ENCODE measurements at regions not wholly inside any gene's neighbourhood (a gene's known extent, or its start where the extent isn't known, plus 50 kb on each side); places are given as distances from the start of the nearest gene placed in this dataset.

DNA sequence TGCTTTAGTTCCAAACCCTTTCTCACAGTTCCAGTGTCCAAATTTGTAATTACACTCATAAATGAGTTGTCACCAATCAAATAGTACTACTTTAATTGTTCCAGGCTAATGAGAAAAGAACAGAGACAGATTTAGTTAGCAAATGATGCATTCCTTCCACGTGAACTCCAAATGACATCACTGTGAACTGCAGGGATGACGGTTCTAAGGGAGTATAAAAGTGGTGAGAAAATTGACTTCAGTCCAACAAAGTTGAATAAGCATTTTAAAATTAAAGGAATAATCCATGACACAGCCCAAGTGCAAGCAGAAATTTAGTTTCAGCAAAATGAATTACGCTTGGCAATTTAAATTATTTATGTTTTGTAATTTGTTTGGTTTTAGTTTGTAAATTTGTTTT lies 102.0 kb upstream of the LRATD1 start (continued):
- TF ChIP-seq, protein P1, sequence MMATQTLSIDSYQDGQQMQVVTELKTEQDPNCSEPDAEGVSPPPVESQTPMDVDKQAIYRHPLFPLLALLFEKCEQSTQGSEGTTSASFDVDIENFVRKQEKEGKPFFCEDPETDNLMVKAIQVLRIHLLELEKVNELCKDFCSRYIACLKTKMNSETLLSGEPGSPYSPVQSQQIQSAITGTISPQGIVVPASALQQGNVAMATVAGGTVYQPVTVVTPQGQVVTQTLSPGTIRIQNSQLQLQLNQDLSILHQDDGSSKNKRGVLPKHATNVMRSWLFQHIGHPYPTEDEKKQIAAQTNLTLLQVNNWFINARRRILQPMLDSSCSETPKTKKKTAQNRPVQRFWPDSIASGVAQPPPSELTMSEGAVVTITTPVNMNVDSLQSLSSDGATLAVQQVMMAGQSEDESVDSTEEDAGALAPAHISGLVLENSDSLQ (IDR thresholded peaks at IDR 0.05): no peak
- TF ChIP-seq TGIF2 (CRISPR knock-in tag; IDR thresholded peaks at IDR 0.05) (no peak), KHSRP (IDR thresholded peaks at IDR 0.05) (no peak), HLTF (IDR thresholded peaks at IDR 0.05) (no peak)

DNA sequence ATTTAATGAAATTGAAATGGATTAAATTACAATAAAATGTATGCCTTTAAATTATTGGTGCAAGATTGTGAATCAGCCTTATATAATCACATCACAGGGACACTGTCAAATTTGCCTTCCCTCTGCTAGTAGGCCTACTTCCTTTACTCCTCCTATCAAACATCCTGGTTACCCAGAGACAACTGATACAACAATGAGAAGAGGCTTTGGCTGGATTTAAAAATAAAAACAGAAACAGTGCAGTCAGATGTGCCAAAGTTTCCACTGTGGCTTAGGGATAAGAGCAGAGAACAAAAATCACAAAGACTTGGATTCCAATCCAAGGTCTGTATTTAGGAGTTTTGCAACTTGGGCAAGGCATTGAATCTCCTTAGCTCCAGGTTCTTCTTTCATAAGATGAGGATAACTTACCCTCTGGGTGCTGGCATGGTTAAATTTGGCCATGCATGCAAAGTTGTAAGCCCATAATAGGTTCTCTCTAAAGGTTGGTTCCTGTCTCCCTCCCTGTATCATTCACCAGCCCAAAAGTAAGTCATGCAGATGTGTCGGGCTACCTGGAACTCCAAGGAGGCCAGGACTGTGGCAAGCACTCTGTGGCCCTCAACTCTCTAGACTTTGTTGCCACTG lies 99.3 kb upstream of the LRATD1 start:
- H3K4me2 ChIP-seq (ENCODE audit: insufficient read depth, low read length): no peak overlapping the region
- DNase-seq (ENCODE audit: extremely low read depth in 1 of 4, low spot score in 3 of 4) (no peak), FAIRE-seq (no peak), ATAC-seq (no peak)
- H4K20me1 ChIP-seq (replicated peaks; ENCODE audit: control insufficient read depth, insufficient read depth, low read length): no peaks in the 10 kb centered on the region
- in situ Hi-C loops (cut with MboI): no loop called here
- BruUV-seq (replicated peaks): no TSS peak
- H2AFZ ChIP-seq (ENCODE audit: low read depth, low read length): no peak overlapping the region
- H3K9me1 ChIP-seq (ENCODE audit: control insufficient read depth, insufficient read depth, low read length): no peaks in the 10 kb centered on the region
- no peaks in the 10 kb centered on the region for H3K36me3 ChIP-seq (ENCODE audit: control insufficient read depth, insufficient read depth, low read length)
- TF ChIP-seq XRCC5 (IDR thresholded peaks at IDR 0.05; ENCODE audit: low read depth, low read length): no peak
- no peak for TF ChIP-seq NFYB (IDR thresholded peaks at IDR 0.05; ENCODE audit: extremely low read depth, insufficient read length)
- TF ChIP-seq, protein P2, sequence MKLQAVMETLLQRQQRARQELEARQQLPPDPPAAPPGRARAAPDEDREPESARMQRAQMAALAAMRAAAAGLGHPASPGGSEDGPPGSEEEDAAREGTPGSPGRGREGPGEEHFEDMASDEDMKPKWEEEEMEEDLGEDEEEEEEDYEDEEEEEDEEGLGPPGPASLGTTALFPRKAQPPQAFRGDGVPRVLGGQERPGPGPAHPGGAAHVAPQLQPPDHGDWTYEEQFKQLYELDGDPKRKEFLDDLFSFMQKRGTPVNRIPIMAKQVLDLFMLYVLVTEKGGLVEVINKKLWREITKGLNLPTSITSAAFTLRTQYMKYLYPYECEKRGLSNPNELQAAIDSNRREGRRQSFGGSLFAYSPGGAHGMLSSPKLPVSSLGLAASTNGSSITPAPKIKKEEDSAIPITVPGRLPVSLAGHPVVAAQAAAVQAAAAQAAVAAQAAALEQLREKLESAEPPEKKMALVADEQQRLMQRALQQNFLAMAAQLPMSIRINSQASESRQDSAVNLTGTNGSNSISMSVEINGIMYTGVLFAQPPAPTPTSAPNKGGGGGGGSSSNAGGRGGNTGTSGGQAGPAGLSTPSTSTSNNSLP (IDR thresholded peaks at IDR 0.05; ENCODE audit: borderline replicate concordance, low read depth, low read length): no peak
- TF ChIP-seq RBM14 (IDR thresholded peaks at IDR 0.05; ENCODE audit: borderline replicate concordance, insufficient read depth, low read depth, low read length): no peak
- ChIA-PET POLR2A (no interaction called here), CTCF (ENCODE audit: low intra/inter-chr PET ratio) (no interaction called here)
- intact Hi-C loops (cut with micrococcal nuclease): no loop called here
- no peak overlapping the region for H3K9ac ChIP-seq (ENCODE audit: insufficient read depth in 1 of 2, low read depth in 2 of 2, low read length in 2 of 2)
- H3K79me2 ChIP-seq (ENCODE audit: control insufficient read depth, insufficient read depth, low read length): no peaks in the 10 kb centered on the region
- H3K9me3 ChIP-seq (replicated peaks; ENCODE audit: control insufficient read depth, insufficient read depth, low read depth, low read length): no peaks in the 10 kb centered on the region; the same call in 1 of the 2 replicates
- H3K27ac ChIP-seq (ENCODE audit: extremely low read depth, low read depth, low read length): no peak overlapping the region
- 0% methylated on average over 1 of the region's 1 CpG for WGBS (ENCODE audit: insufficient coverage, low coverage, missing lambda C conversion rate)
- no peaks in the 10 kb centered on the region for H3K27me3 ChIP-seq (ENCODE audit: control insufficient read depth in 2 of 2, insufficient read depth in 2 of 2, low read length in 2 of 2)
- H3K4me3 ChIP-seq: no peak overlapping the region
- H3K4me1 ChIP-seq (replicated peaks in 1 of 2; ENCODE audit: control insufficient read depth in 2 of 2, insufficient read depth in 2 of 2, low read length in 2 of 2): no peaks in the 10 kb centered on the region
